IMR-90 (cell line): ENCODE measurements at regions not wholly inside any gene's neighbourhood (a gene's known extent, or its start where the extent isn't known, plus 50 kb on each side); places are given as distances from the start of the nearest gene placed in this dataset.

Source experiments
- ATAC-seq: fragments of 200-7000 bp; cut with Tn5 transposase; 2 replicates; pipeline ENCODE4 v1.9.1; 2020; ENCODE audit warnings: low read depth, mild to moderate bottlenecking, moderate library complexity
- BruUV-seq: library from RNA; stranded (reverse); fragments of 400-500 nt; replicated peaks from 2 replicates; lab custom pipeline; 2021; lab: Mats Ljungman, UMichigan
- CTCF ChIA-PET: fragments of 300-600 bp; formaldehyde crosslinking; extraction: SDS; loops from one replicate; lab custom pipeline; 2021; ENCODE audit warnings: antibody characterized with exemption; lab: Yijun Ruan, JAX
- POLR2A ChIA-PET: fragments of 300-600 bp; sonication (Branson Sonifier 250); formaldehyde crosslinking; loops from one replicate; lab custom pipeline; 2022; ENCODE audit warnings: antibody characterized with exemption; ENCODE audit not compliant: unreplicated experiment; lab: Charles Lee
- DNase-seq: peaks from one replicate; pipeline ENCODE4 v3.0.0; 2013
- H2AFZ ChIP-seq: replicated peaks from 2 replicates; pipeline ENCODE3; 2013; ENCODE audit warnings: low read length, mild to moderate bottlenecking; ENCODE audit not compliant: poor library complexity
- H2AK5ac ChIP-seq: 2 replicates; pipeline ENCODE4 v1.6.1; 2013; ENCODE audit warnings: low read depth, low read length, inconsistent platforms
- H2AK9ac ChIP-seq: replicated peaks from 2 replicates; pipeline ENCODE3; 2013; ENCODE audit warnings: mild to moderate bottlenecking, low read depth, low read length, moderate library complexity; ENCODE audit not compliant: poor library complexity
- H2BK120ac ChIP-seq: 2 replicates; pipeline ENCODE4 v1.6.1; 2013; ENCODE audit warnings: low read depth, low read length, inconsistent platforms
- H2BK15ac ChIP-seq: 3 replicates; pipeline ENCODE4 v1.6.1; 2013; ENCODE audit warnings: low read depth, low read length, inconsistent platforms
- H2BK20ac ChIP-seq: 2 replicates; pipeline ENCODE4 v1.6.1; 2013; ENCODE audit warnings: low read depth, mild to moderate bottlenecking, inconsistent platforms, low read length, moderate library complexity
- H2BK5ac ChIP-seq: 2 replicates; pipeline ENCODE4 v1.6.1; 2013; ENCODE audit warnings: mild to moderate bottlenecking, low read depth, low read length, inconsistent platforms; ENCODE audit not compliant: poor library complexity, severe bottlenecking
- H3K14ac ChIP-seq: replicated peaks from 2 replicates; pipeline ENCODE4 v1.6.1; 2013; ENCODE audit warnings: low read depth, low read length, inconsistent platforms
- H3K18ac ChIP-seq: 2 replicates; pipeline ENCODE4 v1.6.1; 2013; ENCODE audit warnings: low read depth, low read length, control low read depth
- H3K23ac ChIP-seq: 2 replicates; pipeline ENCODE4 v1.6.1; 2013; ENCODE audit warnings: low read depth, low read length, inconsistent platforms
- H3K27ac ChIP-seq: 2 replicates; pipeline ENCODE4 v1.5.1; 2013; ENCODE audit warnings: mild to moderate bottlenecking, control low read depth, low read length; ENCODE audit not compliant: insufficient read depth
- H3K27me3 ChIP-seq: 2 replicates; pipeline ENCODE4 v1.6.1; 2013; ENCODE audit warnings: low read length; ENCODE audit not compliant: control insufficient read depth, insufficient read depth
- H3K36me3 ChIP-seq: 2 replicates; pipeline ENCODE4 v1.6.1; 2013; ENCODE audit warnings: low read length, mixed read lengths; ENCODE audit not compliant: control insufficient read depth, insufficient read depth
- H3K4ac ChIP-seq: 2 replicates; pipeline ENCODE4 v1.6.1; 2013; ENCODE audit warnings: low read depth, low read length, inconsistent platforms
- H3K4me1 ChIP-seq: 2 replicates; pipeline ENCODE4 v1.6.1; 2013; ENCODE audit warnings: low read length, mixed read lengths; ENCODE audit not compliant: control insufficient read depth, insufficient read depth
- H3K4me2 ChIP-seq: 2 replicates; pipeline ENCODE4 v1.6.1; 2013; ENCODE audit warnings: low read depth, mild to moderate bottlenecking, control low read depth, low read length, moderate library complexity
- H3K4me3 ChIP-seq: 2 replicates; pipeline ENCODE4 v1.5.1; 2013; ENCODE audit warnings: low read depth, mild to moderate bottlenecking, control low read depth, low read length, moderate library complexity; ENCODE audit not compliant: insufficient read depth
- H3K56ac ChIP-seq: 2 replicates; pipeline ENCODE4 v1.6.1; 2013; ENCODE audit warnings: low read length, inconsistent platforms; ENCODE audit not compliant: insufficient read depth; ENCODE audit errors: extremely low read depth
- H3K79me1 ChIP-seq, 2 experiments: 2 replicates each; pipeline ENCODE4 v1.6.1; 2013; ENCODE audit warnings: low read length in 2 of 2, inconsistent platforms in 1 of 2, low read depth in 1 of 2
- H3K9ac ChIP-seq: 2 replicates; pipeline ENCODE4 v1.6.1; 2013; ENCODE audit warnings: low read depth, low read length, control low read depth
- H3K9me1 ChIP-seq: 2 replicates; pipeline ENCODE4 v1.6.1; 2013; ENCODE audit warnings: low read length, inconsistent platforms; ENCODE audit not compliant: insufficient read depth
- H3K9me3 ChIP-seq: 2 replicates; pipeline ENCODE4 v1.6.1; 2013; ENCODE audit warnings: low read length; ENCODE audit not compliant: control insufficient read depth, insufficient read depth
- H4K20me1 ChIP-seq: 2 replicates; pipeline ENCODE4 v1.6.1; 2013; ENCODE audit warnings: low read length, inconsistent platforms; ENCODE audit not compliant: insufficient read depth
- H4K5ac ChIP-seq: 2 replicates; pipeline ENCODE4 v1.6.1; 2013; ENCODE audit warnings: mild to moderate bottlenecking, low read depth, low read length, control low read depth
- H4K8ac ChIP-seq, 2 experiments: 2 replicates each; pipeline ENCODE4 v1.6.1; 2013; ENCODE audit warnings: low read depth in 2 of 2, low read length in 2 of 2, control low read depth in 1 of 2, inconsistent platforms in 1 of 2
- H4K91ac ChIP-seq: 2 replicates; pipeline ENCODE4 v1.6.1; 2013; ENCODE audit warnings: low read depth, low read length, inconsistent platforms; ENCODE audit not compliant: insufficient read depth
- BHLHE40 ChIP-seq: fragments of 150-350 bp; IDR thresholded peaks from 2 replicates; pipeline ENCODE4 v1.6.1; 2016; ENCODE audit warnings: mild to moderate bottlenecking, low read depth, low read length
- CEBPB ChIP-seq: IDR thresholded peaks from 2 replicates; pipeline ENCODE4 v1.6.1; 2012; ENCODE audit warnings: low read depth, low read length, improper control_type of control experiment
- CHD1 ChIP-seq: IDR thresholded peaks from 2 replicates; pipeline ENCODE4 v1.6.1; 2012; ENCODE audit warnings: low read depth, low read length, improper control_type of control experiment
- MAZ ChIP-seq: IDR thresholded peaks from 2 replicates; pipeline ENCODE4 v1.6.1; 2012; ENCODE audit warnings: low read depth, mild to moderate bottlenecking, low read length, improper control_type of control experiment, moderate library complexity, borderline replicate concordance
- MXI1 ChIP-seq: IDR thresholded peaks from 2 replicates; pipeline ENCODE4 v1.6.1; 2012; ENCODE audit warnings: low read depth, mild to moderate bottlenecking, low read length, moderate library complexity, borderline replicate concordance
- RAD21 ChIP-seq: IDR thresholded peaks from 2 replicates; pipeline ENCODE4 v1.6.1; 2012; ENCODE audit warnings: low read length, improper control_type of control experiment
- RCOR1 ChIP-seq: IDR thresholded peaks from 2 replicates; pipeline ENCODE4 v1.6.1; 2012; ENCODE audit warnings: mild to moderate bottlenecking, low read length, improper control_type of control experiment; ENCODE audit not compliant: insufficient replicate concordance
- SMC3 ChIP-seq: fragments of 150-350 bp; IDR thresholded peaks from 2 replicates; pipeline ENCODE4 v1.6.1; 2016; ENCODE audit warnings: low read depth, mild to moderate bottlenecking, antibody characterized with exemption, low read length, moderate library complexity
- WGBS, 2 experiments: methylation state at CpG; one replicate each; pipeline versions ENCODE4 v1.1.5 to v1.1.7; 2013; ENCODE audit warnings: missing lambda C conversion rate in 2 of 2; ENCODE audit not compliant: insufficient read length in 1 of 2; ENCODE audit errors: extremely low coverage in 2 of 2; 5-methylcytosine and 5-hydroxymethylcytosine counted together
- dilution Hi-C: fragments of 300-500 bp; cut with HindIII; formaldehyde crosslinking; loops from one replicate; pipeline ENCODE4 v1.14.3; 2018; ENCODE audit warnings: low sequenced_read_pairs; ENCODE audit not compliant: unreplicated experiment
- in situ Hi-C: fragments of 300-500 bp; cut with MboI; formaldehyde crosslinking; loops from 3 replicates; pipeline ENCODE4 v1.14.3; 2019; ENCODE audit warnings: low sequenced_read_pairs, inconsistent platforms, mixed read lengths
- intact Hi-C: fragments of 100-400 bp; cut with micrococcal nuclease; formaldehyde crosslinking; loops from 2 replicates; pipeline ENCODE4 v1.10.0; 2022
- TF ChIP-seq, protein P1 (sequence below): fragments of 150-350 bp; IDR thresholded peaks from 2 replicates; pipeline ENCODE4 v1.6.1; 2016; ENCODE audit warnings: low read depth, mild to moderate bottlenecking, low read length, moderate library complexity, borderline replicate concordance
- TF ChIP-seq, protein P2 (sequence below): fragments of 150-350 bp; IDR thresholded peaks from 2 replicates; pipeline ENCODE4 v1.6.1; 2017; ENCODE audit warnings: mild to moderate bottlenecking, antibody characterized with exemption, low read length, low read depth
- TF ChIP-seq, protein P3 (sequence below): conservative IDR thresholded peaks from 2 replicates; pipeline ENCODE4 v1.5.1; 2012; ENCODE audit warnings: mild to moderate bottlenecking, low read depth, low read length, improper control_type of control experiment

DNA sequence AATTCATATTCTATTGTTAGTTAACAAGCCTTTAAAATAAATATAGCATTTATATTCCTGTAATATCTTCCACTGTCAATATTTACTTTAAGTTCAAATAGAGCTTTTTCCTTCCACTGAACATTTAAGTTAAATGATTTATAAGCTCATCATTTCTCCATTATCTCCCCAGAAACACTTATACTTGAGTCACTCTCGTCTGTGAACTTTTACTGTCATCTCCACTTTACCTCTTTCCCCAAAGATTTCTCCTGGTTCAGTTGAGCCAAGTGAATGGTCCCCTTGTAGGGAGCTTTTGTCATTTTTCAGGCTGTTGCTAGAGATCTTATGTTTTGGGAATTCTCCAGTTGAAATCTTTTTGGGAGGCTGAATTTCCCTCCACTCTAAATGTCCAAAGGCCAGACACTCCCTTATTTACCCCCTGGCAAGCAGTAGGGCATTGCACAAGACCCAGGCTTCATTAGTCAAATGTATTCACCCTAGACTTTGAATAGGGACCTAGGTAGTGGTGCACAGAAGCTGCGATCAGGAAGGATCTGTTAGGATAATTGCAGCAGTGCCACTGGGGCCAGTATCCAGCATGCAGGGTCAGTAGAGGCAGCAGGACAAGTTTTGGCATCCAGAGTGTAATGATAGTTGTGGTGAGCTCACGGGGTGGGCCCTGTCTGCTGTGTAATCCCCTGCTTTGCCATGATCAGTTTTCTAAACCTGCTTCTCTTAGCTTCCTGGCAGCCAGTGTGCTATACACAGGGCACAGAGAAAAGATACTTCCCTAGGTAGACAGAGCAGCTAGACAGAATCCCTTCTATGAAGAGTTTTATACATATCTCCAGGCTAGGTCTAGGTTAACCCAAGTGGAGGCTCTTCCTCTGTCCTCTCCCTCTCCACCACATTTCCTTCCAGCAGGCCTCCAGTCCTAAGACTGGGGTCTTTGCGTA lies 356.5 kb upstream of the SLCO3A1 start:
- Histone ChIP-seq H3K4me3 (no peak overlapping the region), H3K23ac (no peak overlapping the region), H3K4me1 (no peaks in the 10 kb centered on the region), H3K56ac (no peak overlapping the region), H3K9ac (no peak overlapping the region), H3K4me2 (no peak overlapping the region), H3K36me3 (no peaks in the 10 kb centered on the region), H4K5ac (no peak overlapping the region), H4K91ac (no peak overlapping the region), H3K27me3 (no peaks in the 10 kb centered on the region), H4K20me1 (no peaks in the 10 kb centered on the region), H3K4ac (no peak overlapping the region), H3K14ac (no peak overlapping the region), H3K18ac (no peak overlapping the region), H3K9me3 (no peaks in the 10 kb centered on the region), H2AFZ (no peak overlapping the region), H3K27ac (no peak overlapping the region), H3K9me1 (no peaks in the 10 kb centered on the region), H2BK5ac (no peak overlapping the region), H2AK5ac (no peak overlapping the region), H2BK20ac (no peak overlapping the region), H4K8ac (no peak overlapping the region), H2BK120ac (no peak overlapping the region), H2AK9ac (no peak overlapping the region), H3K79me1 (no peaks in the 10 kb centered on the region), H2BK15ac (no peak overlapping the region)
- no CpG with 5 or more reads among the region's 4 CpGs for WGBS, 2 experiments
- dilution Hi-C loops (no loop called here), in situ Hi-C loops (no loop called here), intact Hi-C loops (no loop called here)
- no peak for TF ChIP-seq CHD1
- TF ChIP-seq, protein P1, sequence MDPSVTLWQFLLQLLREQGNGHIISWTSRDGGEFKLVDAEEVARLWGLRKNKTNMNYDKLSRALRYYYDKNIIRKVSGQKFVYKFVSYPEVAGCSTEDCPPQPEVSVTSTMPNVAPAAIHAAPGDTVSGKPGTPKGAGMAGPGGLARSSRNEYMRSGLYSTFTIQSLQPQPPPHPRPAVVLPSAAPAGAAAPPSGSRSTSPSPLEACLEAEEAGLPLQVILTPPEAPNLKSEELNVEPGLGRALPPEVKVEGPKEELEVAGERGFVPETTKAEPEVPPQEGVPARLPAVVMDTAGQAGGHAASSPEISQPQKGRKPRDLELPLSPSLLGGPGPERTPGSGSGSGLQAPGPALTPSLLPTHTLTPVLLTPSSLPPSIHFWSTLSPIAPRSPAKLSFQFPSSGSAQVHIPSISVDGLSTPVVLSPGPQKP = no peak
- no peak for TF ChIP-seq RAD21
- TF ChIP-seq BHLHE40 = no peak
- no peak for TF ChIP-seq RCOR1
- no peak for TF ChIP-seq MAZ
- TF ChIP-seq, protein P2, sequence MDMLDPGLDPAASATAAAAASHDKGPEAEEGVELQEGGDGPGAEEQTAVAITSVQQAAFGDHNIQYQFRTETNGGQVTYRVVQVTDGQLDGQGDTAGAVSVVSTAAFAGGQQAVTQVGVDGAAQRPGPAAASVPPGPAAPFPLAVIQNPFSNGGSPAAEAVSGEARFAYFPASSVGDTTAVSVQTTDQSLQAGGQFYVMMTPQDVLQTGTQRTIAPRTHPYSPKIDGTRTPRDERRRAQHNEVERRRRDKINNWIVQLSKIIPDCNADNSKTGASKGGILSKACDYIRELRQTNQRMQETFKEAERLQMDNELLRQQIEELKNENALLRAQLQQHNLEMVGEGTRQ = no peak
- TF ChIP-seq MXI1 = no peak
- TF ChIP-seq, protein P3, sequence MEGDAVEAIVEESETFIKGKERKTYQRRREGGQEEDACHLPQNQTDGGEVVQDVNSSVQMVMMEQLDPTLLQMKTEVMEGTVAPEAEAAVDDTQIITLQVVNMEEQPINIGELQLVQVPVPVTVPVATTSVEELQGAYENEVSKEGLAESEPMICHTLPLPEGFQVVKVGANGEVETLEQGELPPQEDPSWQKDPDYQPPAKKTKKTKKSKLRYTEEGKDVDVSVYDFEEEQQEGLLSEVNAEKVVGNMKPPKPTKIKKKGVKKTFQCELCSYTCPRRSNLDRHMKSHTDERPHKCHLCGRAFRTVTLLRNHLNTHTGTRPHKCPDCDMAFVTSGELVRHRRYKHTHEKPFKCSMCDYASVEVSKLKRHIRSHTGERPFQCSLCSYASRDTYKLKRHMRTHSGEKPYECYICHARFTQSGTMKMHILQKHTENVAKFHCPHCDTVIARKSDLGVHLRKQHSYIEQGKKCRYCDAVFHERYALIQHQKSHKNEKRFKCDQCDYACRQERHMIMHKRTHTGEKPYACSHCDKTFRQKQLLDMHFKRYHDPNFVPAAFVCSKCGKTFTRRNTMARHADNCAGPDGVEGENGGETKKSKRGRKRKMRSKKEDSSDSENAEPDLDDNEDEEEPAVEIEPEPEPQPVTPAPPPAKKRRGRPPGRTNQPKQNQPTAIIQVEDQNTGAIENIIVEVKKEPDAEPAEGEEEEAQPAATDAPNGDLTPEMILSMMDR = no peak
- TF ChIP-seq CEBPB = no peak
- no peak for TF ChIP-seq SMC3
- no TSS peak for BruUV-seq
- ATAC-seq = no peak
- ChIA-PET CTCF (interaction anchor here (0.5 kb wide), 1 partner anchor 194 kb away, joined by 5 read pairs; no protein-coding TSS in a partner anchor), POLR2A (no interaction called here)
- DNase-seq = no peak
